ENCODE measurements at regions not wholly inside any gene's neighbourhood (a gene's known extent, or its start where the extent isn't known, plus 50 kb on each side); places are given as distances from the start of the nearest gene placed in this dataset.
"Not testable (repeated sequence)": the region's sequence is repeated elsewhere in the genome, so short reads cannot be mapped to it uniquely, and the experiment has no call there.

DNA sequence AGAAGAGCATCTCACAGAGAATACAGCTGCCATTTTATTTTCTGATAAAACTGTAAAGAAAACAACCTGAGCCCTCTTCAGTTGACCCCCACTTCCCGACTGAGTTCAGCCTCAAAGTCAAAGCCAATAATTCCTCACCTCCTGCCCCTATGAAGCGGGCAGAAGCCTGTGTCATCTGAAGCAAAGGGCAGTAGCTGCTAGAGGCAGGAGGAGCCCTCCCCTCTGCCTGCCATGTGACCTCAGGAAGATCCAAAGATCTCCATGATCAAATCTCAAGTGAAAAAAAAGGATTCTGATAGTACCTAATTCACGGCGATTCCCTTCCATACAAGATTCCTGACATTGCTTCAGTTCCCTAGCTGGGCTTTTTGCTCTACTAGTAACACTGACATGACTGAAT is 223.1 kb upstream of the CAND1 start:
- Mint-ChIP-seq H3K27ac (no peak overlapping the region), H3K4me3 (no peak overlapping the region), H3K4me1 (peaks cover 26% of the 10 kb centered on the region), H3K9me3 (no peaks in the 10 kb centered on the region), H3K36me3 (ENCODE audit: low read depth) (no peaks in the 10 kb centered on the region), H3K27me3 (ENCODE audit: low read depth, poor library complexity) (peaks cover 3% of the 10 kb centered on the region)
- no peak for TF ChIP-seq CTCF (IDR thresholded peaks at IDR 0.05)
- DNase-seq: no peak

DNA sequence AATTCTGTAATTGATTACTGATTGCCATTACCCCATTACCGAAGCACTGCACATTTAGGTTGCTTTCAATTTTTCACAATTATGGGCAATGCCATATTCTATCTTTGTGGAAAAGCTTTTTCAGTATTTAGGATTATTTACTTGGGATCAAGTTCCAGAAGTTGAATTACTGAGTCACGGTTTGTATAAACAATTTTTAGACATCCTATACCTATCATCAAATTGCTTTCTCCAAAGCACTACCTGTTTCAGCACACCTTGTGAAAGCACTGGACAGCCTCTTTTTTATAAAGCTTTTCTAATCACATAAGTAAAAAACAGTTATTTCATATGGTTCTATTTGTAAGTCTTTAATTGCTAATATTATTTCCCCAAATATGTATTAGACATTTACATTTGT is 221.5 kb upstream of the CAND1 start:
- DNase-seq: no peak
- TF ChIP-seq CTCF (IDR thresholded peaks at IDR 0.05): no peak
- no peak overlapping the region for H3K27ac Mint-ChIP-seq
- peaks cover 3% of the 10 kb centered on the region for H3K27me3 Mint-ChIP-seq (ENCODE audit: low read depth, poor library complexity)
- no peaks in the 10 kb centered on the region for H3K9me3 Mint-ChIP-seq
- H3K4me3 Mint-ChIP-seq: no peak overlapping the region
- peaks cover 27% of the 10 kb centered on the region for H3K4me1 Mint-ChIP-seq
- H3K36me3 Mint-ChIP-seq (ENCODE audit: low read depth): no peaks in the 10 kb centered on the region

GRCh38 chr12:67048371-67048770 is 220.8 kb upstream of the CAND1 start:
- Mint-ChIP-seq H3K27me3 (ENCODE audit: low read depth, poor library complexity) (peaks cover 3% of the 10 kb centered on the region), H3K4me1 (peaks cover 22% of the 10 kb centered on the region), H3K36me3 (ENCODE audit: low read depth) (no peaks in the 10 kb centered on the region), H3K9me3 (no peaks in the 10 kb centered on the region), H3K4me3 (no peak overlapping the region), H3K27ac (no peak overlapping the region)
- TF ChIP-seq CTCF (IDR thresholded peaks at IDR 0.05): no peak
- DNase-seq: no peak

GRCh38 chr12:67049199-67049598 is 220.0 kb upstream of the CAND1 start:
- H3K4me1 Mint-ChIP-seq: peaks cover 18% of the 10 kb centered on the region
- H3K27me3 Mint-ChIP-seq (ENCODE audit: low read depth, poor library complexity); H3K4me3 Mint-ChIP-seq; H3K9me3 Mint-ChIP-seq; H3K36me3 Mint-ChIP-seq (ENCODE audit: low read depth); H3K27ac Mint-ChIP-seq; DNase-seq: not testable (repeated sequence)

DNA sequence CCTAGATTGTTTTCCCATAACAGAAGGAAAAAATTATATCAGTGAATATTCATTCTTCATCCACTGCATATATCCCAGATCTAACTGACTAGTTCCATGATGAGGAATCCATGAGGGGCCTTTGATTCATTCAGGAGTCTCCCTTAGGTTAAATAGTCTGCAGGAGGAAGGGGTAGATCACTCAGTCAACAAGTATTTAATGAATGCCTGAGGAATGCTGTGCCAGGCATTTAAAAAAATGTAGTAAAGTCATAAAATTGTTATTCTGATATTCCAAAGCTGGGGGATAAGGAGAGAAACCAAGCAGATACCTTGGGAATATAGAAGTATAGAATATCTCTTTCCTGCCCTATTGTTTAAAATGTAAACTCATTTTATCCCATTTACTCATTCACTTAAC is 216.2 kb upstream of the CAND1 start:
- Mint-ChIP-seq H3K4me1 (peaks cover 5% of the 10 kb centered on the region), H3K9me3 (no peaks in the 10 kb centered on the region), H3K36me3 (ENCODE audit: low read depth) (no peaks in the 10 kb centered on the region), H3K27me3 (ENCODE audit: low read depth, poor library complexity) (peaks cover 6% of the 10 kb centered on the region), H3K4me3 (no peak overlapping the region), H3K27ac (no peak overlapping the region)
- TF ChIP-seq CTCF (IDR thresholded peaks at IDR 0.05): no peak
- no peak for DNase-seq

- Mint-ChIP-seq H3K27ac (no peak overlapping the region), H3K4me1 (peaks cover 3% of the 10 kb centered on the region), H3K9me3 (no peaks in the 10 kb centered on the region), H3K4me3 (no peak overlapping the region), H3K27me3 (ENCODE audit: low read depth, poor library complexity) (peaks cover 9% of the 10 kb centered on the region), H3K36me3 (ENCODE audit: low read depth) (no peaks in the 10 kb centered on the region)
- TF ChIP-seq CTCF (IDR thresholded peaks at IDR 0.05): no peak
- no peak for DNase-seq
These were observed 212.8 kb upstream of the CAND1 start for GRCh38 chr12:67056329-67056728.
